NCI-H128 (cell line): ENCODE measurements at regions not wholly inside any gene's neighbourhood (a gene's known extent, or its start where the extent isn't known, plus 50 kb on each side); places are given as distances from the start of the nearest gene placed in this dataset.

Source experiments
- DNase-seq: peaks from one replicate; lab custom pipeline; 2025; ENCODE audit not compliant: unreplicated experiment; lab: John Stamatoyannopoulos, UW

- DNase-seq = no peak
Measured at GRCh38 chr12:124448241-124448954, 119.0 kb downstream of the NCOR2 start.

GRCh38 chr12:124446364-124446763, 121.0 kb downstream of the NCOR2 start:
- no peak for DNase-seq

GRCh38 chr12:124445826-124446225, 121.6 kb downstream of the NCOR2 start:
- DNase-seq = no peak

- DNase-seq = no peak
Measured at GRCh38 chr12:124445121-124445718, 122.2 kb downstream of the NCOR2 start.

GRCh38 chr12:124443931-124444712, 123.3 kb downstream of the NCOR2 start:
- DNase-seq = no peak

- no peak for DNase-seq
Measured at GRCh38 chr12:124442772-124443445, 124.5 kb downstream of the NCOR2 start.

- no peak for DNase-seq
Measured at GRCh38 chr12:124442281-124442680, 125.1 kb downstream of the NCOR2 start.

GRCh38 chr12:124441443-124442194, 125.8 kb downstream of the NCOR2 start:
- no peak for DNase-seq

- DNase-seq = no peak
Measured at GRCh38 chr12:124440841-124441381, 126.5 kb downstream of the NCOR2 start.

- no peak for DNase-seq
Measured at GRCh38 chr12:124440031-124440626, 127.3 kb downstream of the NCOR2 start.

GRCh38 chr12:124438437-124439056, 128.9 kb downstream of the NCOR2 start:
- DNase-seq = no peak

GRCh38 chr12:124437617-124438436, 129.6 kb downstream of the NCOR2 start:
- no peak for DNase-seq

- no peak for DNase-seq
Measured at GRCh38 chr12:124437121-124437520, 130.3 kb downstream of the NCOR2 start.

GRCh38 chr12:124436366-124436765, 131.0 kb downstream of the NCOR2 start:
- no peak for DNase-seq

GRCh38 chr12:124435806-124436345, 131.5 kb downstream of the NCOR2 start:
- no peak for DNase-seq

GRCh38 chr12:124434951-124435805, 132.2 kb downstream of the NCOR2 start:
- no peak for DNase-seq

GRCh38 chr12:124434354-124434753, 133.1 kb downstream of the NCOR2 start:
- no peak for DNase-seq

- DNase-seq = no peak
Measured at GRCh38 chr12:124433879-124434278, 133.5 kb downstream of the NCOR2 start.
